ENCODE measurements at regions not wholly inside any gene's neighbourhood (a gene's known extent, or its start where the extent isn't known, plus 50 kb on each side); places are given as distances from the start of the nearest gene placed in this dataset.

DNA sequence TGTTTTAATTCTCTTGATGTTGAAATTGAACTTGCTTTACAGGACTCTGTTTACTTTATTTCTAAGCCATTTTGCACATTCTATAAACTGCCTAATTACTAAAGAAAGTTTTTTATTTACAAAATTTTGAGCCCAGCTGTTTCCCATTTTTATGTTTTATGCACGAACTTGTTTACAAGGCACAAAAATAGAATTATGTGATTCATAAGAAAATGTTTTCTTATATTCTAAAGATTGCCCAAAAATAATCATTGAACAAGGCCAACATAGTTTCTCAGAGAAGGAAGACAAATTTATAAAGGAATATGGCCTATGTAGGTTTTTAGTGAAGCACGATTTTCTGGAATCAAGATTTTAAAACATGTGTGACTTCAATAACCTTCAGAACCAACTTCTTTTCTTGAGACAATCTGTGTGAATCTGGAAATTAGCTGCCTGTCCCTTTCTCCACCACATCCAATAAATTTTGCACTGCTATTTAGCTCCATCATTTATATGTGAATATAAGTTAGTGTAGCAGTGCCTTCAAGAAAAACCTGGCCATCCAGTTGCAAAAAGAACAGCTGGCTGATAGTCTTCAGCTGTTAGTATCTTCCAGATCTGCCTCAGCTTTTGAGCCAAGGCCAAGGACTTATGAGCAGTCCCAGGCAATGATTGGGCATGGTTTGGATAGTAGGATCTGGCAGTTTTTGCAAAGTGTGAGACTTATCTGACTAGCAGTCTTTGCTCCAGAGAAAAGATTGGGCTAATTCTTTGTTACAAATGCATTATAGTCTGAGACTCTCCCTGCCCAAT, 253.2 kb upstream of the COL3A1 start:
- no peak overlapping the region for H3K27ac ChIP-seq
- TF ChIP-seq ZFX (IDR thresholded peaks at IDR 0.05) = no peak

DNA sequence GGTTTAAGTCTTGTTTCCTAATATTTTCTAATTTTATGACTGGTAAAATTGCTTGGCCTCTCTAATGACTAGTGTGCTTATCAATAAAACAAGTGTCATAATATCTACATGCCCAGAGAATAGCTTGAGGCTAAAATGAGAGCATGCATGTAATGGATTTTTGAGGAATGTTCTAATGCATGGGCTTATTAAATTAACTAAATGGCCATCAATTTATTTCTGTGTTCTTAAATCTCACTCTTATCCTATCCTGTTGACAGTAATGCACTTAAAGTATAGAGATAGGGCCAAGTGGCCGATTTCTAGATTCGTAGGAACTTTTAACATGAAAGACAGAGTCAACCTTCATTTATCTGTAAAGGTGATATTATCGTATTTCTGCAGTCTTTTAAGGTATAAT, 252.4 kb upstream of the COL3A1 start:
- TF ChIP-seq ZFX (IDR thresholded peaks at IDR 0.05) = no peak
- TF ChIP-seq, protein P1, sequence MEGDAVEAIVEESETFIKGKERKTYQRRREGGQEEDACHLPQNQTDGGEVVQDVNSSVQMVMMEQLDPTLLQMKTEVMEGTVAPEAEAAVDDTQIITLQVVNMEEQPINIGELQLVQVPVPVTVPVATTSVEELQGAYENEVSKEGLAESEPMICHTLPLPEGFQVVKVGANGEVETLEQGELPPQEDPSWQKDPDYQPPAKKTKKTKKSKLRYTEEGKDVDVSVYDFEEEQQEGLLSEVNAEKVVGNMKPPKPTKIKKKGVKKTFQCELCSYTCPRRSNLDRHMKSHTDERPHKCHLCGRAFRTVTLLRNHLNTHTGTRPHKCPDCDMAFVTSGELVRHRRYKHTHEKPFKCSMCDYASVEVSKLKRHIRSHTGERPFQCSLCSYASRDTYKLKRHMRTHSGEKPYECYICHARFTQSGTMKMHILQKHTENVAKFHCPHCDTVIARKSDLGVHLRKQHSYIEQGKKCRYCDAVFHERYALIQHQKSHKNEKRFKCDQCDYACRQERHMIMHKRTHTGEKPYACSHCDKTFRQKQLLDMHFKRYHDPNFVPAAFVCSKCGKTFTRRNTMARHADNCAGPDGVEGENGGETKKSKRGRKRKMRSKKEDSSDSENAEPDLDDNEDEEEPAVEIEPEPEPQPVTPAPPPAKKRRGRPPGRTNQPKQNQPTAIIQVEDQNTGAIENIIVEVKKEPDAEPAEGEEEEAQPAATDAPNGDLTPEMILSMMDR (conservative IDR thresholded peaks at IDR 0.05) = no peak
- no peak overlapping the region for H3K27ac ChIP-seq

DNA sequence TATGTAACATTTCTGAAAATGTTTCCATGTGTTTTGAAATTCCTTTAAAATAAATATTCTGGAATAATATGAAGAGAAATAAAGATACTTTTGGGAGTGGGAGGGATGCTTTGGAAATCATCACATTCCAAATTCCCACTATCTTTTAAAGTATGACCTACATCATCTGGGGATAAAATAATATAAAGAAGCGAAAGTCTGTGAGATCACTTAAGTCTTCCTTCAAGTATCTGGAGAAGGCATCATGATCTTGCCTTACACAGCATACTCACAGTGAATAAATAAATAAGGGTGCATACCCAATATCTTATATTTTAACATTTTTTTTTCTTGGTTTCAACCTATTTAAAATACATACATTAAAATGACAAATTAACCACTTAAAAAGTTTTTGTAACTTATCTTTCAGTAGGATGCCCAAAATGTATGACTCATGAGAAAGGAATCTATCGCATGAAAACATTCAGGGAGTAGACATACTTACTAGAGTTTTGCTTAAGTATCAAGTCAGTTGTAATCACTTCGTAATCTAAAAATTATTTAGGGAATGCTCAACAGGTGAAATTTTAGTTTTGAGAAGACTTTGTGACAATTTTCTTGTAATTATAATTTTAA, 248.3 kb upstream of the COL3A1 start:
- H3K27ac ChIP-seq = no peak overlapping the region
- TF ChIP-seq, protein P1 (conservative IDR thresholded peaks at IDR 0.05) = no peak
- no peak for TF ChIP-seq ZFX (IDR thresholded peaks at IDR 0.05)

DNA sequence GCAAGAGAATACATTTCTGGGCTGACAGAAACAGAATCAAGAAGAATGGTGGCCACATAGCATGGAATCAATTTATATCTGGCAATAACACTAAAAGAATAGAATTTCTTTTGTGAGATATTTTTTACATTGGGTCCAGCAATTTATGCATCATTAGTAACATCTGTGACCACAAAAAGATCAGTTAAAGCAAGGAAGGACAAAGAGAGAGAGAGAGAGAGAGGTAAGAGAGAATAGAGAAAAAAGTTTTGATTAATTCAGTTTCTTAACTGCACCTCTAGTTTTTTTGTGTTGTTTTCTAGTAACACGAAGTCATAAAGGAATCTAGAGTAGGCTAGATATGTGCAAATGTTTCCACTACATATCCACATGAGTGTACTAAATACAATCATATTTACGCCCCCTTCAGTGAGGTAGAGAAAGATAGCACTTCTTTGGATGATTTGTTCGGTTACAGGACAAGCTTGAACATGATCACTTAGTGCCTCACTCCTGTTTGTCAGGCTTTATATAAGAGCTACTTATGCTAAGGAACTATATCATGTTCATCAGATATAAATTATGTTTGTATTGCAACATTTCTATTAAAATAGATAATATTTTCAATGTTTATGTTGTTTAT, 247.4 kb upstream of the COL3A1 start:
- H3K27ac ChIP-seq = no peak overlapping the region
- no peak for TF ChIP-seq ZFX (IDR thresholded peaks at IDR 0.05)

DNA sequence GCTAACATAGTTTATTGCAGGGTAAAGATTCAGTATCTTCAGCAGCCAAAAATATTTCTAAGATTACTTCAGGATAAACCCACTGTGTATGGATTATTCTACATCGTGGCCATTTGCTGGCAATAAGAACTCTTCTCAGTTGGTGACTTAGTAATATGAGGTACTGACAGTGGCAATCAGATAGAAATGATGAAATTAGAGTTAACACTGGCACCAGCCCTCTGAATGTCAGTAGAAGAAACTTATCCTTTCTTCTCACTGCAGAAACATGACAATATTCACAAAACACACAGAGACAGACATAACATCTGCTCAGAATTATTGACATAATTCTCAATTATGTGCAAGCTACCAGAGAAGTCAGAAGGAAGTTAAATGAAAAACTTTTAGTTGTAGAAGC, 246.3 kb upstream of the COL3A1 start:
- TF ChIP-seq ZFX (IDR thresholded peaks at IDR 0.05) = no peak
- TF ChIP-seq, protein P1 (conservative IDR thresholded peaks at IDR 0.05) = no peak
- no peak overlapping the region for H3K27ac ChIP-seq

DNA sequence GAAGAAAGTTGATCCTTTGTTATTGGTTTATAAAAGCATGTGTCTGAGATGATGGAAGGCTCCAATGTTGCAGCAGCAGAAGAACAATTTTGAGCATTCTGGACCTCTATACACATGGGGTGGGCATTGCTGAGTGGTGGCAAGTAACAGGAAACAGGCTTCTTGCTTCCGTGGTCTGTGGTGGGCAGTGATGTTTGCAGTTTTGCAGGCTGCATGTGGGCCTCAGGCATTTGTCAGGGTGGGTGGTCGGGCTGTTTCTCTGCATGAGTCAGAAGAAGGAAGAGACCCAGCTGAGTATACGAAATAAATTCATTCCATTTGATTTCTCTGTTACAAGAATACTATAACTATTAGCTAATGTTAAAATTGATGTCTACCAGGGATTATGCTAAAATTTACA, 239.5 kb upstream of the COL3A1 start:
- TF ChIP-seq ZFX (IDR thresholded peaks at IDR 0.05) = no peak
- TF ChIP-seq, protein P1 (conservative IDR thresholded peaks at IDR 0.05) = no peak

DNA sequence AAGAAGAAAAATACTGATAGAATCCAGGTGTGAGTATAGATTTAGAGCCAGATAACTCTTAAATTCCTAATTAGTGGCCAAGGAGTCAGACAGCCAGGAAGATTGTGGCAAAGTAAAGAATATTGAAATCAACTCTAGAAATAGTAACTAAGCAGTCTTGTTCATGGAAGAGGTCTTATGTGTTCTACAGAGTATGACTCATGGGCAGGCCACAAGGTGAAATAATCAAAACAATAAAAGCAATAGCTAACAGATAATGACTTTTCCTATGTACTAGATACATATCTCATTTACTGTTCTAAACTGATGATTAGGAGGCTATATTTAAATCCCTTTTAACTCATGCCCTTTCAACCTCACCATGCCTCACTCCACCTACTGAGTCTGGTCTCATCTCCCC, 227.4 kb upstream of the COL3A1 start:
- TF ChIP-seq ZFX (IDR thresholded peaks at IDR 0.05) = no peak
- TF ChIP-seq, protein P1 (conservative IDR thresholded peaks at IDR 0.05) = no peak
- no peak overlapping the region for H3K27ac ChIP-seq

More for the DNA sequence above, 239.5 kb upstream of the COL3A1 start:
- H3K27ac ChIP-seq = no peak overlapping the region

DNA sequence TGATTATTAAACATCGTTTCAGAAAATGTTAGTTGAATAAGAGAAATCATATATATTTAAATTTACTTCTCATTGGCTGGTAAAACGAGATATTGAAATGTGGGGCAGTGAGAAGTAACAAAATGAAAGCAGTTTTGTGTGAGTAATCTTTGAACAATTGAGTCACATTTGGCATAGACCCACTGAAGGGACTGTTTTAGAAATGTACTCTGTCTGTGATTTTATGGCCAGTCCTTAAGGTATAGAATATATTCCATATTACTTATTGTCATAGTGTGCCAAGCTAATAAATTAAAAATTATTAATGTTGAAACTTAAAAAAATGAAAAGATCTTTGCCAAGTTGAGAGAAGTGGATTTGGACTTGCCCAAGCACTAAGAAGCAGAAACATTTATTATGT, 222.4 kb upstream of the COL3A1 start:
- H3K27ac ChIP-seq = no peak overlapping the region
- TF ChIP-seq, protein P1 (conservative IDR thresholded peaks at IDR 0.05) = no peak
- TF ChIP-seq ZFX (IDR thresholded peaks at IDR 0.05) = no peak

Measured in C4-2B (cell line).